ENCODE measurements at regions not wholly inside any gene's neighbourhood (a gene's known extent, or its start where the extent isn't known, plus 50 kb on each side); places are given as distances from the start of the nearest gene placed in this dataset.
"Not testable (repeated sequence)": the region's sequence is repeated elsewhere in the genome, so short reads cannot be mapped to it uniquely, and the experiment has no call there.

DNA sequence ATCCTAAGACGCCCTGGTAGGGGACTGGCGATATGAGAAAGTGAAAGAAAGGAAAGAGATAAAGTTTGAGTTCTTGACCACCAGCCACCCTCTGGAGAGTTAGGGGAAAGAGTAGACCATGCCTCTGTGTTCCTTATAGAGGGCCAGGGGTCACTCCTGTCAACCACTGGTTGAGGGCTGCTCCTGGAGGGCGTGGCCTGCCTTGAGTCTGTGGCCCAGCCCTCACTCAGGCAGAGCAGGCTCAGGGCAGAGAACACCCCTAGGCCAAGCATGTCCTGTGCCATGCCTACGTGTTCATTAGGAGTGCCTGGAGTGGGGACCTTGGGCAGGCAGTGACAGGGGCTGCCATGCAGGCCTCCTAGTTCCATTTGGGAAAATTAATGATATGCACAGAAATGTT, 161.1 kb upstream of the EPB41L3 start:
- intact Hi-C loops (cut with micrococcal nuclease), result no loop called here
- no peaks in the 10 kb centered on the region for H4K20me1 ChIP-seq (ENCODE audit: insufficient read depth)

DNA sequence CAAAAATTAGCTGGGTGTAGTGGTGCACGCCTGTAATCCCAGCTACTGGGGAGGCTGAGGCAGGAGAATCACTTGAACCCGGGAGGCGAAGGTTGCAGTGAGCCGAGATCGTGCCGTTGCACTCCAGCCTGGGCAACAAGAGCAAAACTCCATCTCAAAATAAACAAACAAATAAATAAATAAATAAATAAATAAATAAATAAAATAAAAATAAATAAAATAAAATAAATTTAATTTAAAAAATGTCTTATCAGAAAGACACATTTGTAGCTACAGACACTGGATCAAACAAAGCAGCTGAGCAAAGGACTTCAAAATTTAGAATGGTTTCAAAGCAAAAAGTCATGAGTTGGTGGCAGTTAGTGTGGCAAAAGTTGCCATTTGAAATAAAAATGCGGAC, 158.2 kb upstream of the EPB41L3 start:
- ATAC-seq; H3K9ac ChIP-seq (ENCODE audit: low read length); RAD21 ChIA-PET (ENCODE audit: low non-redundant PET in 1 of 2, low total read pairs in 2 of 2, uncharacterized antibody in 2 of 2, unreplicated experiment in 2 of 2); H4K20me1 ChIP-seq (ENCODE audit: insufficient read depth); POLR2A ChIA-PET; H3K36me3 ChIP-seq (ENCODE audit: control insufficient read depth in 1 of 2, insufficient read depth in 2 of 2, low read length in 2 of 2); H3K4me3 ChIP-seq (replicated peaks in 1 of 2; ENCODE audit: low read depth in 1 of 2, low read length in 2 of 2); H3K4me1 ChIP-seq (ENCODE audit: control insufficient read depth in 1 of 2, insufficient read depth in 2 of 2, low read length in 2 of 2); BruUV-seq (replicated peaks); DNase-seq (ENCODE audit: low read depth, low spot score); H3K9me2 ChIP-seq (ENCODE audit: insufficient read depth); intact Hi-C loops (cut with micrococcal nuclease); H3K27ac ChIP-seq (ENCODE audit: low read depth, low read length); H3K4me2 ChIP-seq (ENCODE audit: low read length); H3K79me2 ChIP-seq (ENCODE audit: insufficient read depth, low read length); H3K27me3 ChIP-seq (ENCODE audit: insufficient read depth, low read length); CTCF ChIA-PET; H2AFZ ChIP-seq (ENCODE audit: low read depth, low read length, poor library complexity, severe bottlenecking): not testable (repeated sequence)
- H3K9me3 ChIP-seq (ENCODE audit: control insufficient read depth in 1 of 2, insufficient read depth in 1 of 2, low read depth in 1 of 2, low read length in 2 of 2), result peaks cover 5 to 32% of the 10 kb centered on the region in 2 experiments; a peak in 3 of 4 replicates

More for the DNA sequence above, 161.1 kb upstream of the EPB41L3 start:
- H3K9me3 ChIP-seq (ENCODE audit: control insufficient read depth in 1 of 2, insufficient read depth in 1 of 2, low read depth in 1 of 2, low read length in 2 of 2), result peaks cover 5 to 38% of the 10 kb centered on the region in 2 experiments; a peak in 3 of 4 replicates
- no peaks in the 10 kb centered on the region for H3K4me1 ChIP-seq (ENCODE audit: control insufficient read depth in 1 of 2, insufficient read depth in 2 of 2, low read length in 2 of 2)
- H3K27ac ChIP-seq (ENCODE audit: low read depth, low read length), result no peak overlapping the region
- BruUV-seq (replicated peaks), result no TSS peak
- POLR2A ChIA-PET, result no interaction called here
- ATAC-seq (no peak), DNase-seq (ENCODE audit: low read depth, low spot score) (no peak)
- H3K9me2 ChIP-seq (ENCODE audit: insufficient read depth), result no peaks in the 10 kb centered on the region
- CTCF ChIA-PET, result no interaction called here
- no peak overlapping the region for H3K9ac ChIP-seq (ENCODE audit: low read length)
- no peaks in the 10 kb centered on the region for H3K27me3 ChIP-seq (ENCODE audit: insufficient read depth, low read length)
- RAD21 ChIA-PET (ENCODE audit: low non-redundant PET in 1 of 2, low total read pairs in 2 of 2, uncharacterized antibody in 2 of 2, unreplicated experiment in 2 of 2), result no interaction called here
- H3K4me3 ChIP-seq (replicated peaks in 1 of 2; ENCODE audit: low read depth in 1 of 2, low read length in 2 of 2), result no peak overlapping the region
- H3K4me2 ChIP-seq (ENCODE audit: low read length), result no peak overlapping the region
- H3K79me2 ChIP-seq (ENCODE audit: insufficient read depth, low read length), result no peaks in the 10 kb centered on the region
- no peak overlapping the region for H2AFZ ChIP-seq (ENCODE audit: low read depth, low read length, poor library complexity, severe bottlenecking)
- no peak for TF ChIP-seq SIN3A (IDR thresholded peaks at IDR 0.05; ENCODE audit: low read depth)
- TF ChIP-seq FOSL1 (IDR thresholded peaks at IDR 0.05; ENCODE audit: low read depth), result no peak
- no peak for TF ChIP-seq ELF1 (IDR thresholded peaks at IDR 0.05; ENCODE audit: borderline replicate concordance, low read depth)
- no peak for TF ChIP-seq EGR1 (IDR thresholded peaks at IDR 0.05; ENCODE audit: low read depth)
- no peak for TF ChIP-seq SRF (IDR thresholded peaks at IDR 0.05; ENCODE audit: low read depth)
- TF ChIP-seq EZH2phosphoT487 (IDR thresholded peaks at IDR 0.05; ENCODE audit: borderline replicate concordance), result no peak
- H3K36me3 ChIP-seq (ENCODE audit: control insufficient read depth in 1 of 2, insufficient read depth in 2 of 2, low read length in 2 of 2), result no peaks in the 10 kb centered on the region
